GM18511 (cell line): ENCODE measurements at regions not wholly inside any gene's neighbourhood (a gene's known extent, or its start where the extent isn't known, plus 50 kb on each side); places are given as distances from the start of the nearest gene placed in this dataset.
"Not testable (repeated sequence)": the region's sequence is repeated elsewhere in the genome, so short reads cannot be mapped to it uniquely, and the experiment has no call there.

Experiments
- ATAC-seq: cut with Tn5 transposase; IDR thresholded peaks from one replicate; pipeline ENCODE4 v1.9.1; 2021; ENCODE audit warnings: mild to moderate bottlenecking, moderate library complexity; ENCODE audit not compliant: unreplicated experiment

- not testable (repeated sequence) for ATAC-seq
Observed at GRCh38 chr4:29117231-29117722, 1602.9 kb upstream of the PCDH7 start.

- ATAC-seq = no peak
Observed at GRCh38 chr4:29121586-29121985, 1598.6 kb upstream of the PCDH7 start.

- ATAC-seq = no peak
Observed at GRCh38 chr4:29128810-29129209, 1591.4 kb upstream of the PCDH7 start.

DNA sequence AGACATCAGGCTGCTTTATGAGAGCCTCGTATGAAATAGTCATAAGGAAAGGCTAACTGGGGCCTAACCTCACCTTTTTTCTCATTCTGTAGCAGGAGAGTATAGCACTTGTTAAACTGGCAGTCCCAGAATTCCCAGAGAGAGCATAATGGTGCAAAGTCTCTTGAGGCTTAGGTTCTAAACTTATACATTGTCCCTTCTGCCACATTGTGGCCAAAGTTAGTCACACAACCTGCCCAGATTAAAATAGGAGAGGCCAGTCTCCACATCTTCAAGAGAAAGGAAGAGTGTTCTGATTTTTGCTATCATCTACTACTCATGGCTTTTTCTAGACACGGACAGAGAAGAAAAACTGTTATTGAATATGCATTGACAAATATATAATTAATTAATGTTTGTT, 1588.9 kb upstream of the PCDH7 start:
- no peak for ATAC-seq

GRCh38 chr4:29142708-29143107, 1577.5 kb upstream of the PCDH7 start:
- no peak for ATAC-seq

DNA sequence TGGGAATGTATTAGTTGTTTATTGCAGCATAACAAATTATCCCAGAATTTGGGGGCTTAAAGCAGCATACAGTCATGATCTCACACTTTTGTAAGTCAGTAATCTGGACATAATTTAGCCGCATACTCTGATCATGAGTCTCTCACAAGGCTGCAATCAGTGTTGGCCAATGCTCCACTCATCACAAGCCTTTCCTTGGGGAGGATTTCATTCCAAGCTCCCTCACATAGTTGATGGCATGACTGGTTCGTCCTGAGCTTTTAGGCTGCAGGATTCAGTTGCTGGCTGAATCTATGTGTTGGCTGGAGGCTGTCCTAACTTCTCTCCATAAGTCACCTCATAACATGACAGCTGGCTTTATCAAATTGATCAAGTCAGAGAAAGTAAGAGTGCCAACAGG, 1568.6 kb upstream of the PCDH7 start:
- ATAC-seq = no peak

DNA sequence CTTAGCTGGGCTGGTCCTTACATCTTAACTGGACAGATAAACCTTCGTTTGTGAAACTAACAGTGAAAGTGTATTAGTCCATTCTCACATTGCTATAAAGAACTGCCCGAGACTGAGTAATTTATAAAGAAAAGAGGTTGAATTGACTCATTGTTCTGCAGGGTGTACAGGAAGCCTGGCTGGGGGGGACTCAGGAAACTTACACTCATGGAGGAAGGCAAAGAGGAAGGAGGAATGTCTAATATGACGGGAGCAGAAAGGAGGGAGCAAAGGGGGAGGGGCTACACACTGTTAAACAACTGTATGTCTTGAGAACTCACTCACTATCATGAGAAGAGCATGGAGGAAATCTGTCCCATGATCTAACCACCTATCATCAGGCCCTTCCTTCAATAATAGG, 1566.5 kb upstream of the PCDH7 start:
- ATAC-seq = no peak

DNA sequence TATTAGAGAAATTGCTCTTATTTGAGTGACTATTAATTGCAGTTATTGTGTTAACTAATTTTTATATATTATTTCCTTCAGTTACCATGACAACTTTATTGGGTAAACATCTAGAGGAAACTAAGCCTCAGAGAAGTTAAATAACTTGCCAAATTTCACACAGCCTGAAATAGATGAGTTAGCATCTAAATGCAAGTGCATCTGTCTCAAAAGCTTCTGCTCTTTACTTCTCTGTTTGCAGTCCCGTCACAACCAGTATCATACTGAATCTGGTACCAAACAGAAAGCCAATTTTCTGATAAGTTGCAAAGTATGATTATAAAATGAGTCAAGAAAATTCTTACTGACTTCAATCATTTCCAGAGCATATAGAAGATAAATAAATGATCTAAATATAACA, 1544.9 kb upstream of the PCDH7 start:
- no peak for ATAC-seq

DNA sequence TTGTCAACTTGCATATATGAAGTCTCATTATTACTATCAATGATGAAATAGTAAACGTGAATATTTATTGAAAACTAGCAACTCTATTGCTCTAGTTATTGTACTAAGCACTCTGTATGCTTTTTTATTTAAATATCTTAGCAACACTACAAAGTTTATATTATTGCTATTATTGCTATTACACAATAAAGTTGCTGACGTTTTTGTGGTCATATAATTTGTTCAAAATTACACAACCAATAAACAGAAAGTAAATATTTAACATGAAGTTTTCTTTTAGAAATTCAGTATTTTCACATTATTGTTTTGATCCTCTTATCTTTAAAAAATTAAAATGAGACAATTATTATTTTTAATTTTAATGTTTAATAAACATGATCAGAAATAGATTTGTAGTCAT, 1521.1 kb upstream of the PCDH7 start:
- ATAC-seq = no peak

GRCh38 chr4:29199485-29199884, 1520.7 kb upstream of the PCDH7 start:
- ATAC-seq = no peak

GRCh38 chr4:29213020-29213419, 1507.1 kb upstream of the PCDH7 start:
- no peak for ATAC-seq

DNA sequence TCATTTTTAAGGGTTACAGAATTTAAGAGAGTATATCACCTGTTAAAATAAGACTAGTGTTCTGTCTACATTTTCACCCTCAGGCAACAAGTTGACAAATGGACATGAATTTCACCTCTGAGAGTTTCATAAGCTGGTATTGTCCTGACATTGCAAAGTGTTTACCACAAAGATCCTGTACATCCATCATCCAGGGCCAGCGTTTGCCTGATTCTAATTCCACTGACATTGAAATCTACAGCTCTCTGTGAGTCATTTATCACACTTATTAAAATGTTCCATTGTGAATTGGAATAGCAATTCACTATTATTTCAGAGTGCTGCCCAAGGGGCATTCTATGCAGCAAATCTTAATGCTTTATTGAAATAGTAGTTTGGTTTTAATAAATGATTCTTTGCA, 1499.4 kb upstream of the PCDH7 start:
- no peak for ATAC-seq

DNA sequence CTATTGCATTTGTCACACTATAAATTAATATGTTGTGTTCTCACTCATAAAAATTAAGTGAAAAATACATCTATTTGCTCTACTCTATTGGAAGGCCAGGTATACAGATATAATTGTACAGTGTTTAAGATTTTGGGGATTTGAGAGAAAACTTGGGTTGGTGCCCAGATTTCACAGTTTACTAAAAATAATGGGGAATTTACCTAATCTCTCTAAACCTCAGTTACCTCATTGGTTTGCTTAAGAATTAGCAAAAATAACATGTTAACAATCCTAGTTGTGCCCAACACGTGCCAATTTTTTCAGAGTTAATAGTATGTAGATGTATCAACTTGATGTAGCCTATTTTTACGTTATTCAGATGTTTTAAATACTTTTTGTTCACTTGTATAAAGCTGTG, 1495.3 kb upstream of the PCDH7 start:
- no peak for ATAC-seq

DNA sequence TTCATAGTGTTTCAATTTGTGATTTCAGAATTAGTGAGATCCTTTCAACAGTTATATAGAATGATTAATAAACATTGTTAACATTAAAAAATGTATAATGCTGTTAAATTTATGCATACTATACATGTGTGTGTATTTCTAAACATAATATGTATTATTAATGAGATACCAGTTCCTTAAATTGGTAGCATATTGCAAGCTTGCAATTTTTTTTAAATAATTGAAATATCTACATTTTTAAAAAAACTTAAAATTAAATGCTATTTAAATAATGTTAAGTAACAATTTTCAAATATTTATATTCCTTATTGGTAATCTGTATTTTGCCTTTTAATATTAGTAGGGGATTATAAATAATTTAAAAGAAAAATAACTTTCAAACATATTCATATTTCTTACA, 1479.5 kb upstream of the PCDH7 start:
- no peak for ATAC-seq

GRCh38 chr4:29243054-29243453, 1477.1 kb upstream of the PCDH7 start:
- ATAC-seq = no peak

DNA sequence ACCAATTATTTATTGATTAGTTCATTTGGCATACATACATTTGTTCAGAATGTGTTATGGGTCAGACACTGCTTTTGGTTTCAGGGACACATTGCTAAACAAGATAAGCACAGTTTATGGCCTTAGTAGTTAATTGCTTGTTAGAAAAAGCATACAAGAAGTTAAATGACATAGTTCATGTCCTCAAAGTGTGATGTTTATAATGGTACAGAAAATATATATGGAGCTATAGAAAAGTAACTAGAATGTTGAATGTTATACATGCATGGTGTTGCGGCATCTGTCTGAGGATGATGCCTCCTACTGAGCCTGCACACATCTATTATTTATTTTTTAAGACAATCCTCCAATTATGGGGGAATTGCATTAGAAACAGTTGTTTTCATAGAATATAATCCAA, 1476.3 kb upstream of the PCDH7 start:
- no peak for ATAC-seq

DNA sequence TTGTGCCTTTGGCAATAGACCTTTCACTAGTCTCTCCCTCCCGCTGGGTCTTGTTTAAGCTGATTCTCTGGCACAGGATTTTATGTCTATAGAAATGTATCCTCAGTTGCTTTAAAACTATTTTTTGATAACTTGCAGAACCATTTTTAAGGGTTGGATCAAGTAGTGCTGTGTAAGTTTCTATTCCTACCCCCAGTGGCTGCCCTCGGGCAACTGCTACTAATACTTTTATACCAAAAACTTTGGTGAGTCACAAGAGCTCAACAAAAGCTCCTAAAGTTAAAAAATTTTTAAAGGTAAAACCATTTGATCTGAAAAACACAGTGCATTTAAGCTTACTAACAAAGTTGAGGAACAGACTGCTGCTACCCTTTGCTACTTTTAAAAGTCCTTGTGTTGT, 1460.6 kb upstream of the PCDH7 start:
- ATAC-seq = no peak

- no peak for ATAC-seq
Observed at GRCh38 chr4:29262986-29263385, 1457.2 kb upstream of the PCDH7 start.

GRCh38 chr4:29276150-29276549, 1444.0 kb upstream of the PCDH7 start:
- ATAC-seq = no peak

DNA sequence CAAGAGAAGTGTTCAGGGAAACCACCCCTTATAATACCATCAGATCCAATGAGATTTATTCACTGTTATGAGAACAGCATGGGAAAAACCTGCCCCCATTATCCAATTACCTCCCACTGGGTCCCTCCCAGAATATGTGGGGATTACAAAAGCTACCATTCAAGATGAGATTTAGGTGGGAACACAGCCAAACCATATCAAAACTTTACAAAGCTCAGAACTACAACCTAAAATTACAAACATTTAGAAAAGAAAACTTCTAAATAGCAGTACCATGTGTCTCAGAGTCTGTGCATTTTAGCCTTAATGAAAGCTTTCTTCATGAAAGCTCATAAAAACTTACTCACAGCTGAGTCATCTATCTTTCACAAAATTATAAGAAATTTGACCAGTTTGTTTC, 1442.8 kb upstream of the PCDH7 start:
- no peak for ATAC-seq

DNA sequence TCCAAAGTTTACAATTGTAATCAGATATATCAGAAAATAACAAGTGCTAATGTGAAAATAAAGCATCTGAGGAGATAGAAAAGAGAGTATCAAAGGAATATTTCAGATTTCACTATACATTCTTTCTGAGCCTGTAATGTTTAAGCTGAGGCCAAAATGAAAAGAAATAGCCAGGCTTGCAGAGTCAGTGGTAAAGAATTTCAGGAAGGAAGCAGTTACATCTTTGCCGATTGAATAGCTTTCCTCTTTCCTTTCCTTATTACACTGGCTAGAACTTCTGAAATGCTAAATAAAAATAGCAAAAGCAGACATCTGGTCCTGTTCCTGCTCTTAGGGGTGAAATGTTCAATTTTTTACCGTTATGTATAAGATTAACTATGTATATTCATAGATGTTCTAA, 1441.6 kb upstream of the PCDH7 start:
- ATAC-seq = no peak

GRCh38 chr4:29289118-29289517, 1431.1 kb upstream of the PCDH7 start:
- no peak for ATAC-seq

DNA sequence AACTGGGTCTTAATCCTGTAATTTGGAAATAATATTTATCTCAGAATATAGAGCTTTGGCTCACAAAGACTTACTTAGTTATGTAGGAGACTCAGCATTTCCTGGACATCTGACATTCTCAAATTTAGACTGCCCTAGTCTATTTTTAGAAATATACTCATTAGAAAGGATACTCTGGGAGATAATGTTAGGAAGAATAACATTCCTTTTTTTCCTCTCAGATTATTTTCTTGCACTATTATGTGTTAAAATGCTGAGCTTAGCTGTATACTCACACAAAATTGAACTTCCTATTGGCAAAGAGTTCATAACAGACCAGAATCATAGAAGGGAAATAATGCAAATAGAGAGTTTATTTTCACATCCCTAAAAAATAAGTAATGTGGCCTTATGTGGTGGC, 1424.9 kb upstream of the PCDH7 start:
- ATAC-seq = no peak

DNA sequence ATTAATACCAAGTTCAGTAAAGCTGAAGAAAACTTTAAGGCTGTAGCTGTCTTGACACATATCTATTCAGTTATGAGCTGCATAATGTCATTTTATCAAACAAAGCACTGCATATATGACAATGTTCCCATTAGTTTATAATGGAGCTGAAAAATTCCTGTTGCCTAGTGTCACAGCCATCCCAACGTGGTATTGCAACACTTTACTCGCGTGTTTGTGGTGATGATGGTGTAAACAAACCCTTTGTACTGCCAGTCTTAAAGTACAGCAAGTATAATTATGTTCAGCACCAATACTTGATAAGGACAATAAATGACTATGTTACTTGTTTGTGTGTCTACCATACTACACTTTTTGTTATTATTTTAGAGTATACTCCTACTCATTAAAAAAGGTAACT, 1415.6 kb upstream of the PCDH7 start:
- ATAC-seq = no peak
